A673 (cell line): ENCODE measurements at regions not wholly inside any gene's neighbourhood (a gene's known extent, or its start where the extent isn't known, plus 50 kb on each side); places are given as distances from the start of the nearest gene placed in this dataset.

Experiments used
- BruUV-seq: library from RNA; stranded (reverse); fragments of 400-500 nt; replicated peaks from 2 replicates; lab custom pipeline; 2021; lab: Mats Ljungman, UMichigan
- CTCF ChIA-PET: fragments of 300-600 bp; sonication (Branson Sonifier 250); formaldehyde crosslinking; loops from one replicate; lab custom pipeline; 2022; ENCODE audit warnings: antibody characterized with exemption; lab: Charles Lee
- POLR2A ChIA-PET: fragments of 300-600 bp; sonication (Branson Sonifier 250); formaldehyde crosslinking; loops from one replicate; lab custom pipeline; 2022; ENCODE audit warnings: antibody characterized with exemption; ENCODE audit not compliant: low non-redundant PET; lab: Charles Lee
- DNase-seq: peaks from one replicate; pipeline ENCODE4 v3.0.0-alpha.2; 2015; ENCODE audit warnings: low spot score
- H3K27ac ChIP-seq: fragments of 200-600 bp; sonication (generic); 2 replicates; pipeline ENCODE4 v1.5.1; 2016; ENCODE audit warnings: mixed run types, low read depth, mild to moderate bottlenecking, mixed read lengths, antibody characterized with exemption, low read length; ENCODE audit not compliant: poor library complexity, severe bottlenecking
- H3K27me3 ChIP-seq: fragments of 200-600 bp; sonication (generic); replicated peaks from 2 replicates; pipeline ENCODE4 v1.6.1; 2017; ENCODE audit warnings: mixed run types, low read depth, mild to moderate bottlenecking, mixed read lengths, antibody characterized with exemption, low read length; ENCODE audit not compliant: insufficient read depth, poor library complexity
- H3K36me3 ChIP-seq: fragments of 200-600 bp; sonication (generic); 2 replicates; pipeline ENCODE4 v1.6.1; 2016; ENCODE audit warnings: mixed run types, mild to moderate bottlenecking, mixed read lengths, antibody characterized with exemption, low read length; ENCODE audit not compliant: insufficient read depth, poor library complexity, severe bottlenecking
- H3K4me1 ChIP-seq: fragments of 200-600 bp; sonication (generic); 2 replicates; pipeline ENCODE4 v1.6.1; 2017; ENCODE audit warnings: mixed run types, mild to moderate bottlenecking, mixed read lengths, antibody characterized with exemption, low read length; ENCODE audit not compliant: insufficient read depth, poor library complexity, severe bottlenecking
- H3K4me3 ChIP-seq: fragments of 200-600 bp; sonication (generic); 2 replicates; pipeline ENCODE4 v1.5.1; 2016; ENCODE audit warnings: low read depth, mixed run types, mild to moderate bottlenecking, mixed read lengths, low read length; ENCODE audit not compliant: poor library complexity, severe bottlenecking
- H3K9me3 ChIP-seq: fragments of 200-600 bp; sonication (generic); 2 replicates; pipeline ENCODE4 v1.6.1; 2016; ENCODE audit warnings: mixed run types, low read depth, mild to moderate bottlenecking, mixed read lengths, antibody characterized with exemption, low read length; ENCODE audit not compliant: poor library complexity, severe bottlenecking
- EZH2 ChIP-seq: fragments of 200-600 bp; sonication (generic); IDR thresholded peaks from 2 replicates; pipeline ENCODE4 v1.6.1; 2017; ENCODE audit warnings: borderline replicate concordance, low read depth, mild to moderate bottlenecking, mixed read lengths, antibody characterized with exemption, low read length; ENCODE audit not compliant: poor library complexity, severe bottlenecking
- intact Hi-C: fragments of 100-400 bp; cut with micrococcal nuclease; formaldehyde crosslinking; loops from one replicate; pipeline ENCODE4 v1.10.0; 2022; ENCODE audit not compliant: unreplicated experiment
- TF ChIP-seq, protein P1 (sequence below): fragments of 300-800, 200-600 bp; sonication (generic); conservative IDR thresholded peaks from 2 replicates; pipeline ENCODE4 v1.5.1; 2017; ENCODE audit warnings: low read depth, mild to moderate bottlenecking, antibody characterized with exemption, low read length, moderate library complexity, mixed read lengths

DNA sequence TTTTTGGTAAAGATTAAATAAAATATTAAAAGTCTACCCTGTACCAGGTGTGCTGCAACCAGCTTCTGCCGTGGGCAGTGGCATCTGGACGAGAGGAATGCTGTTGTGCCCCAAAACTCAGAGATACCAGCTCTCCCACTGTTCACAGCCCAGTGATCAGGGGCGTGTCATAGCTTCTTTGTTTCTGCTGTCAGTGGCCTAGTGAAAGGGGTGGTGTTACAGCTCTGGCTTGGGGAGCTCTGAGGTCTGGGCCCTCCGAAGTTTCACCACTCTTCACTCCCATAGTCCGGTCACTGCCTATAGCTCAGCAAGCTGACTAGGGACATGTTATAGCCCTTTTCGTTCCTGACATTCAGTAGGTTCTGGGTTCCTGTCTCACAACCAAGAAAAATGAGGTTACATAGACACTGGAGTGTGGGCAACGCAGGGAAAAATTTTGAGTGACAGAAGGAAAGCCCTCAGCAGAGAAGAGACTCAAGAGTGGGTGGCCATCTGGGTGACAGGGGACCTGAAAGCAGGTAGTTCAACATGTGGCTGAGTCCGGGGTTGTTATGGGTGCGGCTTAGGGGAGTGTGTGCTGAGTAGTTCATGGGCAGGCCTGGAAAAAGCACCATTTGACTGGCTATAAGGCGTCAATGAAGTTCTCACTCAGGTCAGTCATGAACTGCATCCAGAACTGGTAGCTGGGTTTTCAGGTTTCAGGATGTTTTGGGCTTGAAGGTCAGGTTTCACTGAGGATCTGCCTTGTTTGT lies 1184.4 kb upstream of the PABPC4L start:
- CTCF ChIA-PET = no interaction called here
- POLR2A ChIA-PET = no interaction called here
- TF ChIP-seq, protein P1, sequence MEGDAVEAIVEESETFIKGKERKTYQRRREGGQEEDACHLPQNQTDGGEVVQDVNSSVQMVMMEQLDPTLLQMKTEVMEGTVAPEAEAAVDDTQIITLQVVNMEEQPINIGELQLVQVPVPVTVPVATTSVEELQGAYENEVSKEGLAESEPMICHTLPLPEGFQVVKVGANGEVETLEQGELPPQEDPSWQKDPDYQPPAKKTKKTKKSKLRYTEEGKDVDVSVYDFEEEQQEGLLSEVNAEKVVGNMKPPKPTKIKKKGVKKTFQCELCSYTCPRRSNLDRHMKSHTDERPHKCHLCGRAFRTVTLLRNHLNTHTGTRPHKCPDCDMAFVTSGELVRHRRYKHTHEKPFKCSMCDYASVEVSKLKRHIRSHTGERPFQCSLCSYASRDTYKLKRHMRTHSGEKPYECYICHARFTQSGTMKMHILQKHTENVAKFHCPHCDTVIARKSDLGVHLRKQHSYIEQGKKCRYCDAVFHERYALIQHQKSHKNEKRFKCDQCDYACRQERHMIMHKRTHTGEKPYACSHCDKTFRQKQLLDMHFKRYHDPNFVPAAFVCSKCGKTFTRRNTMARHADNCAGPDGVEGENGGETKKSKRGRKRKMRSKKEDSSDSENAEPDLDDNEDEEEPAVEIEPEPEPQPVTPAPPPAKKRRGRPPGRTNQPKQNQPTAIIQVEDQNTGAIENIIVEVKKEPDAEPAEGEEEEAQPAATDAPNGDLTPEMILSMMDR = no peak
- no peak for TF ChIP-seq EZH2
- Histone ChIP-seq H3K4me1 (no peaks in the 10 kb centered on the region), H3K9me3 (no peaks in the 10 kb centered on the region), H3K36me3 (no peaks in the 10 kb centered on the region), H3K27ac (no peak overlapping the region), H3K4me3 (no peak overlapping the region), H3K27me3 (no peaks in the 10 kb centered on the region)
- intact Hi-C loops = no loop called here
- no peak for DNase-seq
- BruUV-seq = no TSS peak

GRCh38 chr4:135383356-135384288 lies 1182.0 kb upstream of the PABPC4L start:
- no TSS peak for BruUV-seq
- H3K36me3 ChIP-seq = no peaks in the 10 kb centered on the region
- no peak for TF ChIP-seq EZH2
- TF ChIP-seq, protein P1 = no peak
- H3K27ac ChIP-seq = no peak overlapping the region
- no peak overlapping the region for H3K4me3 ChIP-seq
- intact Hi-C loops = no loop called here
- peak; percentile 10 for DNase-seq
- POLR2A ChIA-PET = no interaction called here
- H3K27me3 ChIP-seq = no peaks in the 10 kb centered on the region
- H3K4me1 ChIP-seq = no peaks in the 10 kb centered on the region
- H3K9me3 ChIP-seq = no peaks in the 10 kb centered on the region
- CTCF ChIA-PET = no interaction called here

- Histone ChIP-seq H3K4me3 (no peak overlapping the region), H3K36me3 (no peaks in the 10 kb centered on the region), H3K27me3 (no peaks in the 10 kb centered on the region), H3K27ac (no peak overlapping the region), H3K9me3 (peaks cover 5% of the 10 kb centered on the region), H3K4me1 (no peaks in the 10 kb centered on the region)
- intact Hi-C loops = no loop called here
- BruUV-seq = no TSS peak
- no peak for DNase-seq
- TF ChIP-seq, protein P1 = no peak
- no peak for TF ChIP-seq EZH2
- ChIA-PET CTCF (no interaction called here), POLR2A (no interaction called here)
Observed at GRCh38 chr4:135382280-135382959, 1180.8 kb upstream of the PABPC4L start.
